Right hindlimb (tissue), 1 donor: ENCODE measurements at regions not wholly inside any gene's neighbourhood (a gene's known extent, or its start where the extent isn't known, plus 50 kb on each side); places are given as distances from the start of the nearest gene placed in this dataset.

ENCODE experiments used
- DNase-seq: peaks from one replicate; pipeline ENCODE4 v3.0.0-alpha.2; 2018

- no peak for DNase-seq
These were observed 682.9 kb upstream of the ADAMTS5 start for GRCh38 chr21:27649762-27650161.

- no peak for DNase-seq
These were observed 682.4 kb upstream of the ADAMTS5 start for GRCh38 chr21:27649323-27649722.

- no peak for DNase-seq
These were observed 681.7 kb upstream of the ADAMTS5 start for GRCh38 chr21:27648560-27648959.

- DNase-seq: no peak
These were observed 681.0 kb upstream of the ADAMTS5 start for GRCh38 chr21:27647921-27648320.

- DNase-seq: no peak
These were observed 680.5 kb upstream of the ADAMTS5 start for GRCh38 chr21:27647401-27647800.

GRCh38 chr21:27646691-27647090 is 679.8 kb upstream of the ADAMTS5 start:
- DNase-seq: no peak

GRCh38 chr21:27646056-27646455 is 679.2 kb upstream of the ADAMTS5 start:
- no peak for DNase-seq

- DNase-seq: no peak
These were observed 678.4 kb upstream of the ADAMTS5 start for GRCh38 chr21:27645285-27645684.

- no peak for DNase-seq
These were observed 676.4 kb upstream of the ADAMTS5 start for GRCh38 chr21:27643326-27643725.

GRCh38 chr21:27639286-27639685 is 672.4 kb upstream of the ADAMTS5 start:
- no peak for DNase-seq

- no peak for DNase-seq
These were observed 669.8 kb upstream of the ADAMTS5 start for GRCh38 chr21:27636656-27637055.

- DNase-seq: no peak
These were observed 666.7 kb upstream of the ADAMTS5 start for GRCh38 chr21:27633631-27634030.

- no peak for DNase-seq
These were observed 664.6 kb upstream of the ADAMTS5 start for GRCh38 chr21:27631471-27631870.

GRCh38 chr21:27622631-27623030 is 655.7 kb upstream of the ADAMTS5 start:
- DNase-seq: no peak

- no peak for DNase-seq
These were observed 647.3 kb upstream of the ADAMTS5 start for GRCh38 chr21:27614231-27614630.

GRCh38 chr21:27606422-27606821 is 639.5 kb upstream of the ADAMTS5 start:
- DNase-seq: no peak

- no peak for DNase-seq
These were observed 629.3 kb upstream of the ADAMTS5 start for GRCh38 chr21:27596196-27596595.

- no peak for DNase-seq
These were observed 628.8 kb upstream of the ADAMTS5 start for GRCh38 chr21:27595716-27596115.

GRCh38 chr21:27590271-27590670 is 623.4 kb upstream of the ADAMTS5 start:
- DNase-seq: peak; percentile 82

GRCh38 chr21:27589781-27590180 is 622.9 kb upstream of the ADAMTS5 start:
- no peak for DNase-seq

- no peak for DNase-seq
These were observed 620.1 kb upstream of the ADAMTS5 start for GRCh38 chr21:27586986-27587385.

GRCh38 chr21:27586326-27586725 is 619.4 kb upstream of the ADAMTS5 start:
- no peak for DNase-seq

GRCh38 chr21:27584256-27584655 is 617.4 kb upstream of the ADAMTS5 start:
- DNase-seq: no peak

GRCh38 chr21:27582948-27583430 is 616.1 kb upstream of the ADAMTS5 start:
- DNase-seq: no peak

- no peak for DNase-seq
These were observed 615.5 kb upstream of the ADAMTS5 start for GRCh38 chr21:27582246-27582947.
